ENCODE measurements at regions not wholly inside any gene's neighbourhood (a gene's known extent, or its start where the extent isn't known, plus 50 kb on each side); places are given as distances from the start of the nearest gene placed in this dataset.

- Histone ChIP-seq H4K8ac (replicated peaks; ENCODE audit: insufficient read length, low read depth, low read length) (no peak overlapping the region), H3K23me2 (ENCODE audit: insufficient read length, low read depth, low read length, poor library complexity, severe bottlenecking) (no peaks in the 10 kb centered on the region), H3K9ac (ENCODE audit: extremely low read depth, insufficient read length, low read length) (no peak overlapping the region), H3K27me3 (ENCODE audit: insufficient read depth, low read length) (no peaks in the 10 kb centered on the region), H4K5ac (ENCODE audit: insufficient read length, low read depth, low read length) (no peak overlapping the region), H2BK15ac (ENCODE audit: low read depth, low read length) (no peak overlapping the region), H3K4ac (ENCODE audit: low read depth, low read length) (no peak overlapping the region), H2AK5ac (ENCODE audit: insufficient read length, low read length) (no peak overlapping the region), H3K79me2 (ENCODE audit: insufficient read depth, low read length) (no peaks in the 10 kb centered on the region), H3K9me3 (ENCODE audit: control insufficient read depth, low read depth, low read length) (no peaks in the 10 kb centered on the region), H3K4me2 (ENCODE audit: insufficient read depth, insufficient read length, low read length) (no peak overlapping the region), H2BK5ac (ENCODE audit: insufficient read length, low read length) (no peak overlapping the region), H2BK20ac (ENCODE audit: low read depth, low read length, poor library complexity, severe bottlenecking) (no peak overlapping the region), H3K18ac (ENCODE audit: insufficient read length, low read depth, low read length) (no peak overlapping the region), H4K20me1 (ENCODE audit: control insufficient read depth, insufficient read depth, insufficient read length) (no peaks in the 10 kb centered on the region), H4K91ac (ENCODE audit: insufficient read length, low read depth, low read length) (no peak overlapping the region), H2BK12ac (ENCODE audit: insufficient read length, low read depth, low read length) (no peak overlapping the region), H3K27ac (ENCODE audit: insufficient read length, low read depth, low read length) (no peak overlapping the region), H3T11ph (ENCODE audit: low read length) (no peak overlapping the region), H3K4me1 (ENCODE audit: insufficient read depth, low read length) (no peaks in the 10 kb centered on the region), H3K23ac (ENCODE audit: insufficient read length, low read depth, low read length) (no peak overlapping the region), H3K79me1 (ENCODE audit: insufficient read depth, low read depth, low read length, poor library complexity, severe bottlenecking) (no peaks in the 10 kb centered on the region), H3K14ac (ENCODE audit: insufficient read depth, low read length) (no peak overlapping the region), H3K56ac (ENCODE audit: insufficient read length, low read depth, low read length) (no peak overlapping the region), H2AFZ (ENCODE audit: low read length) (no peak overlapping the region), H2BK120ac (ENCODE audit: low read depth, low read length, poor library complexity, severe bottlenecking) (no peak overlapping the region)
- TF ChIP-seq CTCF (conservative IDR thresholded peaks at IDR 0.05) = no peak
- Mint-ChIP-seq H3K27ac (no peak overlapping the region), H3K4me3 (no peak overlapping the region), H3K27me3 (ENCODE audit: low read depth) (peaks cover 3% of the 10 kb centered on the region; the same call in 1 of the 2 replicates), H3K36me3 (ENCODE audit: insufficient read depth in 1 of 3, low read depth in 3 of 3) (no peaks in the 10 kb centered on the region), H3K4me1 (peaks cover 7% of the 10 kb centered on the region in 2 experiments; a peak in 2 of 4 replicates), H3K9me3 (no peaks in the 10 kb centered on the region)
- 100% methylated on average over 1 of the region's 6 CpGs for WGBS (ENCODE audit: extremely low coverage, insufficient read length, low lambda C conversion rate)
- no peak for DNase-seq
Measured at GRCh38 chr13:26486550-26486949, 70.9 kb upstream of the WASF3 start.

Measured in H9 (cell line).